ENCODE measurements at regions not wholly inside any gene's neighbourhood (a gene's known extent, or its start where the extent isn't known, plus 50 kb on each side); places are given as distances from the start of the nearest gene placed in this dataset.

DNA sequence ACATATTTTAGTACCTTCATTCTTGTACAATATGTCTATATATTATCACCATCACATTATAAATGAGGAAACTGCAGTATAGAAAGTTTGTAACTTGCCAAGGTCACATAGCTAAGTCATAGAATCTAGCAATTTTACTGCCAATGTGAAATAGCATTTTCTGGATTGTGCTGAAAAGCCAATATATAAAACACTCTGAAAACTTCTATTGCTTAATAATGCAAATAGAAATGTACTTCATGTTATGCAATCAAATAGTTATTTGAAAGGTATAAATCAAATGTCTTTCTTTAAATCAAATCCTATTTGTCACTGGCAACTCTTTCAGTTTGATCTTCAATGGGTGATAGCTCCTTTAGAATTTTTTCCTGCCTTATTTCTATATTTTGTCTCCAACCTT, 129.5 kb downstream of the TMEM26 start:
- TF ChIP-seq, protein P1, sequence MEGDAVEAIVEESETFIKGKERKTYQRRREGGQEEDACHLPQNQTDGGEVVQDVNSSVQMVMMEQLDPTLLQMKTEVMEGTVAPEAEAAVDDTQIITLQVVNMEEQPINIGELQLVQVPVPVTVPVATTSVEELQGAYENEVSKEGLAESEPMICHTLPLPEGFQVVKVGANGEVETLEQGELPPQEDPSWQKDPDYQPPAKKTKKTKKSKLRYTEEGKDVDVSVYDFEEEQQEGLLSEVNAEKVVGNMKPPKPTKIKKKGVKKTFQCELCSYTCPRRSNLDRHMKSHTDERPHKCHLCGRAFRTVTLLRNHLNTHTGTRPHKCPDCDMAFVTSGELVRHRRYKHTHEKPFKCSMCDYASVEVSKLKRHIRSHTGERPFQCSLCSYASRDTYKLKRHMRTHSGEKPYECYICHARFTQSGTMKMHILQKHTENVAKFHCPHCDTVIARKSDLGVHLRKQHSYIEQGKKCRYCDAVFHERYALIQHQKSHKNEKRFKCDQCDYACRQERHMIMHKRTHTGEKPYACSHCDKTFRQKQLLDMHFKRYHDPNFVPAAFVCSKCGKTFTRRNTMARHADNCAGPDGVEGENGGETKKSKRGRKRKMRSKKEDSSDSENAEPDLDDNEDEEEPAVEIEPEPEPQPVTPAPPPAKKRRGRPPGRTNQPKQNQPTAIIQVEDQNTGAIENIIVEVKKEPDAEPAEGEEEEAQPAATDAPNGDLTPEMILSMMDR (IDR thresholded peaks at IDR 0.05; ENCODE audit: insufficient read depth, low read length, poor library complexity, severe bottlenecking): no peak
- no peak for TF ChIP-seq EZH2phosphoT487 (conservative IDR thresholded peaks at IDR 0.05; ENCODE audit: low read length)

Data from SU-DHL-6 (cell line).